H1 (cell line): ENCODE measurements at regions not wholly inside any gene's neighbourhood (a gene's known extent, or its start where the extent isn't known, plus 50 kb on each side); places are given as distances from the start of the nearest gene placed in this dataset.

ENCODE experiments used
- CTCF ChIA-PET: fragments of 300-600 bp; sonication (Branson Sonifier 250); formaldehyde crosslinking; loops from one replicate; lab custom pipeline; 2021; ENCODE audit not compliant: partially characterized antibody; lab: Charles Lee
- POLR2A ChIA-PET: fragments of 300-600 bp; sonication (Branson Sonifier 250); formaldehyde crosslinking; loops from one replicate; lab custom pipeline; 2021; ENCODE audit warnings: inconsistent platforms; ENCODE audit not compliant: partially characterized antibody; lab: Charles Lee
- DNase-seq, 2 experiments: peaks; one replicate each; pipeline versions ENCODE4 v3.0.0 to v3.0.0-alpha.2; 2010 to 2022; ENCODE audit warnings: low spot score in 2 of 2, low read depth in 1 of 2, mixed read lengths in 1 of 2
- FAIRE-seq: peaks from 2 replicates; lab custom pipeline; 2011; peaks lifted over from hg19 to GRCh38; lab: Jason Lieb, UNC
- H2AFZ ChIP-seq: 2 replicates; pipeline ENCODE4 v1.8.1; 2012; ENCODE audit warnings: low read length, inconsistent platforms
- H2AK5ac ChIP-seq: 2 replicates; pipeline ENCODE4 v1.6.1; 2013; ENCODE audit warnings: low read depth, low read length
- H2BK120ac ChIP-seq: replicated peaks from 2 replicates; pipeline ENCODE3; 2013; ENCODE audit warnings: low read depth, low read length, inconsistent platforms
- H2BK12ac ChIP-seq: 2 replicates; pipeline ENCODE4 v1.6.1; 2013; ENCODE audit warnings: low read depth, low read length
- H2BK15ac ChIP-seq: 2 replicates; pipeline ENCODE4 v1.6.1; 2013; ENCODE audit warnings: low read length
- H2BK20ac ChIP-seq: 2 replicates; pipeline ENCODE4 v1.6.1; 2013; ENCODE audit warnings: low read length
- H2BK5ac ChIP-seq: 2 replicates; pipeline ENCODE4 v1.6.1; 2013; ENCODE audit warnings: low read depth, low read length
- H3K14ac ChIP-seq: 2 replicates; pipeline ENCODE4 v1.6.1; 2013; ENCODE audit warnings: inconsistent platforms; ENCODE audit not compliant: insufficient read length
- H3K18ac ChIP-seq: 2 replicates; pipeline ENCODE4 v1.6.1; 2013; ENCODE audit warnings: low read length; ENCODE audit errors: extremely low read depth
- H3K23ac ChIP-seq: 2 replicates; pipeline ENCODE4 v1.6.1; 2013; ENCODE audit warnings: inconsistent platforms; ENCODE audit not compliant: insufficient read length
- H3K23me2 ChIP-seq: 2 replicates; pipeline ENCODE4 v1.6.1; 2013; ENCODE audit warnings: low read depth, low read length
- H3K27ac ChIP-seq: 2 replicates; pipeline ENCODE4 v1.6.1; 2011; ENCODE audit warnings: low read depth, low read length, inconsistent platforms
- H3K27me3 ChIP-seq, 4 experiments: replicated peaks in 1 of 4; 1 replicate in 1 of 4; 2 replicates in 3 of 4; pipeline versions ENCODE4 v1.6.1 to v1.8.1; 2011 to 2013; ENCODE audit warnings: low read length in 3 of 4, mild to moderate bottlenecking in 3 of 4, inconsistent platforms in 2 of 4, mixed read lengths in 2 of 4, moderate library complexity in 1 of 4; ENCODE audit not compliant: control insufficient read depth in 3 of 4, insufficient read depth in 3 of 4; ENCODE audit errors: extremely low read depth in 1 of 4
- H3K36me3 ChIP-seq, 4 experiments: 2 replicates each; pipeline versions ENCODE4 v1.6.1 to v1.8.1; 2011 to 2013; ENCODE audit warnings: mild to moderate bottlenecking in 4 of 4, low read length in 3 of 4, moderate library complexity in 2 of 4, control low read depth in 1 of 4, inconsistent platforms in 1 of 4; ENCODE audit not compliant: insufficient read depth in 4 of 4, control insufficient read depth in 2 of 4
- H3K4ac ChIP-seq: replicated peaks from 2 replicates; pipeline ENCODE3; 2013; ENCODE audit warnings: low read length, low read depth, mixed read lengths, inconsistent platforms; ENCODE audit not compliant: insufficient read length
- H3K4me1 ChIP-seq, 4 experiments: replicated peaks in 1 of 4; 1 replicate in 1 of 4; 2 replicates in 3 of 4; pipeline versions ENCODE4 v1.6.1 to v1.8.1; 2011 to 2013; ENCODE audit warnings: low read length in 3 of 4, inconsistent platforms in 2 of 4, mixed read lengths in 1 of 4; ENCODE audit not compliant: insufficient read depth in 4 of 4, control insufficient read depth in 3 of 4
- H3K4me2 ChIP-seq, 2 experiments: 2 replicates each; pipeline versions ENCODE4 v1.6.1 to v1.8.1; 2011 to 2013; ENCODE audit warnings: low read depth in 2 of 2, low read length in 2 of 2, control low read depth in 1 of 2, inconsistent platforms in 1 of 2, mild to moderate bottlenecking in 1 of 2; ENCODE audit not compliant: insufficient read depth in 1 of 2
- H3K4me3 ChIP-seq, 4 experiments: fragments of 200-600, 300-600 bp in 1 of 4; sonication (generic), shearing (Covaris generic), sonication (Bioruptor Twin) in 1 of 4; 2 replicates each; pipeline versions ENCODE4 v1.5.1 to v1.8.1; 2011 to 2016; ENCODE audit warnings: low read length in 4 of 4, low read depth in 3 of 4, control low read depth in 2 of 4, inconsistent platforms in 2 of 4, mild to moderate bottlenecking in 2 of 4, mixed read lengths in 1 of 4, moderate library complexity in 1 of 4; ENCODE audit not compliant: insufficient read depth in 2 of 4; ENCODE audit errors: extremely low read depth in 1 of 4
- H3K56ac ChIP-seq: replicated peaks from 2 replicates; pipeline ENCODE3; 2013; ENCODE audit warnings: low read depth, mild to moderate bottlenecking, mixed read lengths, low read length, inconsistent platforms; ENCODE audit not compliant: insufficient read length
- H3K79me1 ChIP-seq: 2 replicates; pipeline ENCODE4 v1.6.1; 2013; ENCODE audit warnings: low read depth, low read length, control low read depth
- H3K79me2 ChIP-seq, 2 experiments: 2 replicates each; pipeline versions ENCODE4 v1.6.1 to v1.8.1; 2012 to 2013; ENCODE audit warnings: low read length in 2 of 2, mild to moderate bottlenecking in 2 of 2, inconsistent platforms in 1 of 2; ENCODE audit not compliant: insufficient read depth in 2 of 2, control insufficient read depth in 1 of 2
- H3K9ac ChIP-seq, 4 experiments: replicated peaks in 1 of 4; 1 replicate in 1 of 4; 2 replicates in 3 of 4; pipeline versions ENCODE4 v1.6.1 to v1.8.1; 2011 to 2013; ENCODE audit warnings: low read depth in 3 of 4, low read length in 3 of 4, control low read depth in 2 of 4, mild to moderate bottlenecking in 2 of 4, moderate library complexity in 2 of 4, inconsistent platforms in 1 of 4; ENCODE audit errors: extremely low read depth in 1 of 4
- H3K9me3 ChIP-seq, 2 experiments: 2 replicates each; pipeline versions ENCODE4 v1.6.1 to v1.8.1; 2012 to 2013; ENCODE audit warnings: mild to moderate bottlenecking in 2 of 2, moderate library complexity in 2 of 2, control low read depth in 1 of 2, inconsistent platforms in 1 of 2, low read depth in 1 of 2, low read length in 1 of 2, mixed read lengths in 1 of 2; ENCODE audit not compliant: insufficient read depth in 2 of 2
- H4K20me1 ChIP-seq, 2 experiments: replicated peaks in 1 of 2; 2 replicates each; pipeline versions ENCODE3 to v1.8.1; 2011 to 2013; ENCODE audit warnings: inconsistent platforms in 2 of 2, low read length in 2 of 2, mild to moderate bottlenecking in 1 of 2; ENCODE audit not compliant: insufficient read depth in 2 of 2, control insufficient read depth in 1 of 2
- H4K5ac ChIP-seq: 2 replicates; pipeline ENCODE4 v1.6.1; 2013; ENCODE audit warnings: low read length, low read depth, mixed read lengths, inconsistent platforms; ENCODE audit not compliant: insufficient read length
- H4K8ac ChIP-seq: 2 replicates; pipeline ENCODE4 v1.8.0; 2013; ENCODE audit warnings: mild to moderate bottlenecking, moderate library complexity, low read length, inconsistent platforms; ENCODE audit not compliant: insufficient read depth; ENCODE audit errors: extremely low read depth
- H4K91ac ChIP-seq: replicated peaks from 2 replicates; pipeline ENCODE3; 2013; ENCODE audit warnings: low read length, mixed read lengths, inconsistent platforms; ENCODE audit not compliant: insufficient read length
- BCL11A ChIP-seq, 2 experiments: IDR thresholded peaks; one replicate each; pipeline ENCODE4 v1.6.1; 2011; ENCODE audit warnings: low read depth in 2 of 2, low read length in 2 of 2, mild to moderate bottlenecking in 2 of 2
- CBX8 ChIP-seq: fragments of 300-800, 300-1000 bp; sonication (generic); IDR thresholded peaks from 2 replicates; pipeline ENCODE4 v1.7.1; 2016; ENCODE audit warnings: low read depth, low read length, borderline replicate concordance
- CEBPB ChIP-seq: IDR thresholded peaks from 2 replicates; pipeline ENCODE4 v1.6.1; 2012; ENCODE audit warnings: low read depth, low read length
- CHD1 ChIP-seq: IDR thresholded peaks from 2 replicates; pipeline ENCODE4 v1.6.1; 2012; ENCODE audit warnings: low read depth, low read length, improper control_type of control experiment
- FOSL1 ChIP-seq: IDR thresholded peaks from 2 replicates; pipeline ENCODE4 v1.6.1; 2011; ENCODE audit warnings: mild to moderate bottlenecking, low read depth, low read length, moderate library complexity; ENCODE audit not compliant: insufficient read depth
- HDAC6 ChIP-seq: IDR thresholded peaks from one replicate; pipeline ENCODE4 v1.7.1; 2012; ENCODE audit warnings: low read depth, mild to moderate bottlenecking, inconsistent platforms, low read length, moderate library complexity
- NANOG ChIP-seq: IDR thresholded peaks from 2 replicates; pipeline ENCODE4 v1.6.1; 2011; ENCODE audit warnings: low read length, low read depth, mild to moderate bottlenecking, inconsistent platforms; ENCODE audit not compliant: insufficient read depth, poor library complexity, severe bottlenecking
- NRF1 ChIP-seq: IDR thresholded peaks from 2 replicates; pipeline ENCODE4 v1.6.1; 2011; ENCODE audit warnings: mild to moderate bottlenecking, low read depth, low read length, improper control_type of control experiment
- RBBP5 ChIP-seq: IDR thresholded peaks from 2 replicates; pipeline ENCODE4 v1.7.1; 2012; ENCODE audit warnings: low read depth, mild to moderate bottlenecking, inconsistent platforms, low read length, moderate library complexity, borderline replicate concordance
- RFX5 ChIP-seq: IDR thresholded peaks from 2 replicates; pipeline ENCODE4 v1.6.1; 2011; ENCODE audit warnings: low read depth, low read length, improper control_type of control experiment, borderline replicate concordance
- RXRA ChIP-seq: IDR thresholded peaks from 2 replicates; pipeline ENCODE4 v1.6.1; 2011; ENCODE audit warnings: low read depth, mild to moderate bottlenecking, low read length, moderate library complexity; ENCODE audit not compliant: insufficient read depth
- SAP30 ChIP-seq: fragments of 300-600 bp; sonication (generic); IDR thresholded peaks from 2 replicates; pipeline ENCODE4 v1.7.1; 2012; ENCODE audit warnings: low read length, moderate library complexity, mild to moderate bottlenecking, inconsistent platforms; ENCODE audit not compliant: insufficient read depth, insufficient replicate concordance
- SIN3A ChIP-seq, 2 experiments: IDR thresholded peaks in 1 of 2; conservative IDR thresholded peaks in 1 of 2; 2 replicates each; pipeline ENCODE4 v1.6.1; 2011 to 2012; ENCODE audit warnings: low read length in 2 of 2, improper control_type of control experiment in 1 of 2, low read depth in 1 of 2, mild to moderate bottlenecking in 1 of 2
- SIRT6 ChIP-seq: IDR thresholded peaks from one replicate; pipeline ENCODE4 v1.7.1; 2012; ENCODE audit warnings: low read length, inconsistent platforms
- SP2 ChIP-seq: IDR thresholded peaks from 2 replicates; pipeline ENCODE4 v1.6.1; 2012; ENCODE audit warnings: mild to moderate bottlenecking, low read length, inconsistent platforms
- SP4 ChIP-seq: IDR thresholded peaks from 2 replicates; pipeline ENCODE4 v1.6.1; 2012; ENCODE audit warnings: low read length, inconsistent platforms
- SUZ12 ChIP-seq: fragments of 200-600 bp; sonication (generic); IDR thresholded peaks from 2 replicates; pipeline ENCODE4 v1.6.1; 2012; ENCODE audit warnings: mild to moderate bottlenecking, inconsistent platforms, low read length, moderate library complexity, mixed read lengths

DNA sequence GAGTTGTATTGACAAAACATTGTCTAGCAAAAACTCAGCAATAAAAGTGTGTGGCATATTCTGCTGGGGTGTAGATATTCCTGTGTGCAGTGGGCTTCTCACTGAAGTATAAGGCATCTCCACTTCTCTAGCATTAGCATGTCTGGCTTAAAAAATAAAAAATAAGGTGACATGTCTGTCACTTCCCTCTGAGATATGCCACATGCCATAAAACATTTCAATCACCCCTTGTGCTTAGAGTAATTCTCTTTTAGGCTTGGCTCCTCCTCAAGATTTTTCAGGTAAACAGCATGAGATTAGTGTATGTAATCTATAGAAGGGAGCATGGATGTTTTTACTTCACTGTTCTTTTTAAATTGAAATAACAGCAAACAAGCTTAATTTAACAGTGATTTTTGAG, 194.4 kb upstream of the SNX7 start:
- no peak for FAIRE-seq
- TF ChIP-seq CHD1 (no peak), HDAC6 (no peak), SUZ12 (no peak), SIRT6 (no peak), RFX5 (no peak), SP4 (no peak), RBBP5 (no peak), BCL11A (IDR thresholded peaks at IDR 0.05; ENCODE audit: low read depth in 2 of 2, low read length in 2 of 2) (no peak), SAP30 (no peak), SIN3A (conservative IDR thresholded peaks at IDR 0.05 in 1 of 2, IDR thresholded peaks at IDR 0.05 in 1 of 2; ENCODE audit: low read depth in 1 of 2, low read length in 2 of 2) (no peak), RXRA (no peak), CEBPB (no peak), SP2 (no peak), NRF1 (no peak), CBX8 (no peak), FOSL1 (no peak), NANOG (no peak)

More for the DNA sequence above, 194.4 kb upstream of the SNX7 start:
- Histone ChIP-seq H2AFZ (no peak overlapping the region), H3K36me3 (no peaks in the 10 kb centered on the region), H3K4ac (no peak overlapping the region), H3K4me3 (no peak overlapping the region), H3K79me1 (no peaks in the 10 kb centered on the region), H3K18ac (no peak overlapping the region), H3K23me2 (no peaks in the 10 kb centered on the region), H3K23ac (no peak overlapping the region), H2BK12ac (no peak overlapping the region), H4K5ac (no peak overlapping the region), H3K4me1 (peaks cover 0 to 2% (median 0%) of the 10 kb centered on the region in 4 experiments; a peak in 1 of 7 replicates), H3K27ac (no peak overlapping the region), H2BK15ac (no peak overlapping the region), H3K79me2 (no peaks in the 10 kb centered on the region), H3K9ac (no peak overlapping the region), H3K27me3 (no peaks in the 10 kb centered on the region), H2BK5ac (no peak overlapping the region), H3K14ac (no peak overlapping the region), H2BK20ac (no peak overlapping the region), H2BK120ac (no peak overlapping the region), H3K4me2 (no peak overlapping the region), H4K20me1 (no peaks in the 10 kb centered on the region), H4K8ac (no peak overlapping the region), H2AK5ac (no peak overlapping the region), H3K9me3 (no peaks in the 10 kb centered on the region), H3K56ac (no peak overlapping the region), H4K91ac (no peak overlapping the region)
- ChIA-PET POLR2A (no interaction called here), CTCF (interaction anchor here (0.7 to 2.9 kb wide), 10 partner anchors 9 to 1640 kb away, joined by 3 to 12 read pairs (median 4); no protein-coding TSS in a partner anchor)
- no peak for DNase-seq
